LNCAP (cell line): ENCODE measurements at regions not wholly inside any gene's neighbourhood (a gene's known extent, or its start where the extent isn't known, plus 50 kb on each side); places are given as distances from the start of the nearest gene placed in this dataset.

ENCODE experiments used
- TF ChIP-seq, protein P1 (sequence below): fragments of 450-650 bp; IDR thresholded peaks from 2 replicates; pipeline ENCODE4 v1.5.1; 2017; ENCODE audit warnings: mild to moderate bottlenecking

DNA sequence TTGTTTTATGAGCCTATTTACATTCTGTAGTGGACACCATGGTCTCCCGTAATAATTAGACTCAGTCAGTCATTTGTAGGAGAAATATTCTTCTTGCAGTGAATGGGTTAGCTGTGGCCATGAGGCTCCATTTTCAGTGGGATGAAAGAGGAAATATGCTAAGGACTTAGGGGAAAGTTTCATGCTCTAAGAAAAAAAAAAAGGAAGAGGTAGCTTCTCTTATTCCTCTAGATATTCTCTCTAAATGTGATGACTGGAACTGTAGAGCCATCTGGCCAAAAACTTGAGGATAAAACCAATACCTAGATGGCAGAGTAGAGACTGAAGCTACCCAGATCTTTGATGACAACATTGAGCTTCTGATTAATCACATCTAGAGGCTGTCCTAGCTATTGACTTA lies 75.8 kb upstream of the SESN3 start:
- TF ChIP-seq, protein P1, sequence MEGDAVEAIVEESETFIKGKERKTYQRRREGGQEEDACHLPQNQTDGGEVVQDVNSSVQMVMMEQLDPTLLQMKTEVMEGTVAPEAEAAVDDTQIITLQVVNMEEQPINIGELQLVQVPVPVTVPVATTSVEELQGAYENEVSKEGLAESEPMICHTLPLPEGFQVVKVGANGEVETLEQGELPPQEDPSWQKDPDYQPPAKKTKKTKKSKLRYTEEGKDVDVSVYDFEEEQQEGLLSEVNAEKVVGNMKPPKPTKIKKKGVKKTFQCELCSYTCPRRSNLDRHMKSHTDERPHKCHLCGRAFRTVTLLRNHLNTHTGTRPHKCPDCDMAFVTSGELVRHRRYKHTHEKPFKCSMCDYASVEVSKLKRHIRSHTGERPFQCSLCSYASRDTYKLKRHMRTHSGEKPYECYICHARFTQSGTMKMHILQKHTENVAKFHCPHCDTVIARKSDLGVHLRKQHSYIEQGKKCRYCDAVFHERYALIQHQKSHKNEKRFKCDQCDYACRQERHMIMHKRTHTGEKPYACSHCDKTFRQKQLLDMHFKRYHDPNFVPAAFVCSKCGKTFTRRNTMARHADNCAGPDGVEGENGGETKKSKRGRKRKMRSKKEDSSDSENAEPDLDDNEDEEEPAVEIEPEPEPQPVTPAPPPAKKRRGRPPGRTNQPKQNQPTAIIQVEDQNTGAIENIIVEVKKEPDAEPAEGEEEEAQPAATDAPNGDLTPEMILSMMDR: no peak

- TF ChIP-seq, protein P1: no peak
These were observed 75.1 kb upstream of the SESN3 start for GRCh38 chr11:95306123-95306522.

DNA sequence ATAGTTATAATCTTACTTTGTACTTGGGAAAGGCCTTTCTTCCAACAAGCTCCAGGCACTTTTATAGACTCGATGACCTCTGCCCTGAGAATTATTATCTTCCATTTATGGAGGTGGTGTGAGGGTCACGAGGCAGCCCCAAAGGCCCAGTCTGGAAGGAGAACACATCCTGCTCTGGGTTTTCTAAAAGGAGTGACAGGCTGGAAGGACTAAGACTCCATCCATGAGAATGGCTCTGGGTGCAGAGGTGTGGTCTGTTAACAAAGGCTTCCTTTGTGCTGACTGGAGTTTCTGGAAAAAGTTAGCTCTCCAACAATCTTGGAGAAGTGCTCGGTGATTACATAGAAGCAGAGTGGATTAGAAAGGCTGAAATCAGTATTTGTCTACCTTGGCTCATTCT lies 74.7 kb upstream of the SESN3 start:
- TF ChIP-seq, protein P1: no peak

GRCh38 chr11:95304777-95305176 lies 73.8 kb upstream of the SESN3 start:
- TF ChIP-seq, protein P1: no peak

DNA sequence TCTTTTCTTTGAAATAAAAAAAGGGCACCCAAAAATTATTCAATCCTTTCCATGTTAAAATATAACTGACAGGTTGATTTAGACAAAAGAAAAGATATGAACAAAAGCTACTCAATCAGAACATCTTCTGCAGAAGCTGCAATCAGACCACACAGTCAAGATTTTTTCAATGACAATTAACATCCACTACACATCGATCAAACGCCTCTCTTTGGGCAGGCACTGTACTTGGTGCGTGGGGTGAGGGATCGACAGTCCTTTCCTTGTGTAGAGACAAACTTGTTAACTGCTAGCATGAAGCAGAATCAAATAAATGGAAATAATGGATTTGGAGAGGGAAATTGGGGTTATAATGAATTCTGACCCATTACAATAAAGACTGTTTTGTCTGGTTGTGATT lies 71.2 kb upstream of the SESN3 start:
- TF ChIP-seq, protein P1: no peak

GRCh38 chr11:95301474-95301873 lies 70.5 kb upstream of the SESN3 start:
- TF ChIP-seq, protein P1: no peak

DNA sequence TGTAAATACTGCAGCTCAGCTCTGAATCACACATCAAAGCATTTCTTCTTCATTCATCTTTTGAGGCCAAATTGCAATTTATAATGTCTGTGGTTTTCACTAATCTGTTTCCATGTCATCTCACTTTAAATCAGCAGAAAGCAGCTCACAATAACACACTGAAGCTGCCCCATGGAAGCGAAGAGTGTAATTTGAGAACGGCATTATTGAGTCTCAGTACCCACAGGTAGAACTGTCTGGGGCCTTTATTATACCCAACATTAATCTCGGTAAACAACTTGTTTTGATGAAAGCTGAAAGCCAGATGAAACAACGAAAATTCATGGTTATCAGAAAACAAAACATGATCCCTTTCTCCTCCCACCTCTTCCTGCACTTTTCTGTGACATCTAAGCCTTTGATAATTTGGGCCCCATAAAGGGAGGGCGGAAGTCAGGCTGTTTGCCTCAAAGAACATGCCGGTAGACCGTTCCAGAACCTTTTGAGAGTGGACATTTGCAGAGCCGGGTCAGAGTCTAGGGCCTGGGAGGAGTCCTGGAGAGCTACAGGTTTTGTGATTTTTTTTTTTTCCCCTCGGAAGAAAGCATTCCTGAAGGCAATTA lies 68.2 kb upstream of the SESN3 start:
- TF ChIP-seq, protein P1: no peak
